ENCODE measurements at regions not wholly inside any gene's neighbourhood (a gene's known extent, or its start where the extent isn't known, plus 50 kb on each side); places are given as distances from the start of the nearest gene placed in this dataset.

DNA sequence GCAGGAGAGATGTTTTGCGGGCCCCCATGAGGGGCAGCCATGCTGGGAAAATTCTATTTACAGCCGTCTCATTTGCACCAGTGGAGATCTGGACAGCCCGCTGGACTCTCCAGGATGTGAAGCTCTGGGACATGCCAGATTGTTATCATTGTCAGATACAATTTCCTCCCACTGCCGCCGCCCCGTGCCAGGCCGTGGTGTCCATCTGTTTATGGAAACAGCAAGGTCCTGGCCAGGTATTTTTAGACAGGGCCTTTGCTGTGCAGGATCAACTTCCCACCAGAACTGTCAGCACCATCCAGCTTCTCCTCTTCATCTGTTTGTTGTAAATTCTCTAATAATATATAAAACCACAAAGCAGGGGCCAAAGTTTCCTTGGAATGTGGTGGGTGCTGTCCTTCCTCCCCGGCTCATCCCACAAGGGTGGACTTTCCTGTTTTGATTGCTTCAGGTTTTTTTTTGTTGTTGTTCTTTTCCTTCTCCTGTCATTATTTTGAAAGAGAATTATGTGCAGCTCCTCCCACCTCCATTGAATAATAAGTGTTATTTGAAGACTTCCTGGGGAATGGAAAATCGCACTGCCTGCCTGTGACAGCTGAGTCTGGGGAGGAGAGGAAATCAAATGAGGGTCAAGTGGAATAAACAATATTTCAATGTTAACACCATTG lies 398.1 kb downstream of the TNS1 start:
- TF ChIP-seq, protein P1, sequence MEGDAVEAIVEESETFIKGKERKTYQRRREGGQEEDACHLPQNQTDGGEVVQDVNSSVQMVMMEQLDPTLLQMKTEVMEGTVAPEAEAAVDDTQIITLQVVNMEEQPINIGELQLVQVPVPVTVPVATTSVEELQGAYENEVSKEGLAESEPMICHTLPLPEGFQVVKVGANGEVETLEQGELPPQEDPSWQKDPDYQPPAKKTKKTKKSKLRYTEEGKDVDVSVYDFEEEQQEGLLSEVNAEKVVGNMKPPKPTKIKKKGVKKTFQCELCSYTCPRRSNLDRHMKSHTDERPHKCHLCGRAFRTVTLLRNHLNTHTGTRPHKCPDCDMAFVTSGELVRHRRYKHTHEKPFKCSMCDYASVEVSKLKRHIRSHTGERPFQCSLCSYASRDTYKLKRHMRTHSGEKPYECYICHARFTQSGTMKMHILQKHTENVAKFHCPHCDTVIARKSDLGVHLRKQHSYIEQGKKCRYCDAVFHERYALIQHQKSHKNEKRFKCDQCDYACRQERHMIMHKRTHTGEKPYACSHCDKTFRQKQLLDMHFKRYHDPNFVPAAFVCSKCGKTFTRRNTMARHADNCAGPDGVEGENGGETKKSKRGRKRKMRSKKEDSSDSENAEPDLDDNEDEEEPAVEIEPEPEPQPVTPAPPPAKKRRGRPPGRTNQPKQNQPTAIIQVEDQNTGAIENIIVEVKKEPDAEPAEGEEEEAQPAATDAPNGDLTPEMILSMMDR (IDR thresholded peaks at IDR 0.05): no peak
- no peak for TF ChIP-seq POLR2A (IDR thresholded peaks at IDR 0.05)
